ENCODE measurements at regions not wholly inside any gene's neighbourhood (a gene's known extent, or its start where the extent isn't known, plus 50 kb on each side); places are given as distances from the start of the nearest gene placed in this dataset.

DNA sequence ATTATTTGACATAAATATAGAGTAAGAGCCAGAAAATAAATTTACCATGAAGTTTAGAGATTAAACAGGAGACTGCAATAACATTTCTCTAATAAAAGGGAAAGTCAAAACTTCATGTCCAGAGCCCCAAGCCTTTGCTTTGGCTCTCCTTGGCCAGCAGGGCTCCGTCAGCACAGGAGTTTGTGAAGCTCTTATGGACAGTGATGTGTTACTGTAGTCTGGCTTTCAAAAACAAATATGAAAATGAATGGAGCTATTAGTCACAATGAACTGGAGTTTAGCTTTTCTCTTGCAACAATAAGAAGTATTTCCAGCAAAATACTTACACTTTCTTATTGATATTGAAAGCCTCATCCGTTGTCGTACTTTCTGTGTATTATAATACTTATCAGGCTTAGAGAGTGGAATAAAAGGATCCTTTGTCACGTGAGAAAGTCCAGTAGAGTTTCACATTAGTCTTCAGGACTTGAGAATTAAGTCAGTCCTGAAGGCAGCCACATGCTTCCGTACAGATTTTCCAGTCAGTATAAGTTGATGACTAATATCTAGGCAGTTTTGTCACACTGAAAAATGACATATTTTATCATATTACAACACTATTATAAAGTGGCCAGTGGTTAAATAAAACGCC is 117.0 kb upstream of the PRL start:
- Mint-ChIP-seq H3K27ac (no peak overlapping the region), H3K4me3 (no peak overlapping the region)
- no peak overlapping the region for H2AFZ ChIP-seq (ENCODE audit: low read length)

More for the DNA sequence above, 117.0 kb upstream of the PRL start:
- peaks cover 1 to 8% (median 2%) of the 10 kb centered on the region in 3 experiments; a peak in 5 of 7 replicates for H3K36me3 Mint-ChIP-seq (ENCODE audit: insufficient read depth in 1 of 3, low read depth in 3 of 3)
- H4K8ac ChIP-seq (replicated peaks; ENCODE audit: insufficient read length, low read depth, low read length): no peak overlapping the region
- H3K9ac ChIP-seq (ENCODE audit: extremely low read depth, insufficient read length, low read length): no peak overlapping the region
- no CpG with 5 or more reads among the region's 6 CpGs for WGBS (ENCODE audit: extremely low coverage, insufficient read length, low lambda C conversion rate)
- H2BK15ac ChIP-seq (ENCODE audit: low read depth, low read length): no peak overlapping the region
- H2BK120ac ChIP-seq (ENCODE audit: low read depth, low read length, poor library complexity, severe bottlenecking): no peak overlapping the region
- H3K4me1 ChIP-seq (ENCODE audit: insufficient read depth, low read length): peaks cover 2% of the 10 kb centered on the region; the same call in 1 of the 2 replicates
- no peaks in the 10 kb centered on the region for H3K79me2 ChIP-seq (ENCODE audit: insufficient read depth, low read length)
- no peak overlapping the region for H3K4me2 ChIP-seq (ENCODE audit: insufficient read depth, insufficient read length, low read length)
- H2BK5ac ChIP-seq (ENCODE audit: insufficient read length, low read length): no peak overlapping the region
- no peaks in the 10 kb centered on the region for H3K27me3 Mint-ChIP-seq (ENCODE audit: low read depth)
- H3K18ac ChIP-seq (ENCODE audit: insufficient read length, low read depth, low read length): no peak overlapping the region
- H2BK12ac ChIP-seq (ENCODE audit: insufficient read length, low read depth, low read length): no peak overlapping the region
- H3K23ac ChIP-seq (ENCODE audit: insufficient read length, low read depth, low read length): no peak overlapping the region
- no peak overlapping the region for H2BK20ac ChIP-seq (ENCODE audit: low read depth, low read length, poor library complexity, severe bottlenecking)
- H3K56ac ChIP-seq (ENCODE audit: insufficient read length, low read depth, low read length): no peak overlapping the region
- no peak overlapping the region for H3K4ac ChIP-seq (ENCODE audit: low read depth, low read length)
- H3K9me3 Mint-ChIP-seq: peaks cover 7 to 8% of the 10 kb centered on the region in 2 experiments
- no peak overlapping the region for H2AK5ac ChIP-seq (ENCODE audit: insufficient read length, low read length)
- no peaks in the 10 kb centered on the region for H3K23me2 ChIP-seq (ENCODE audit: insufficient read length, low read depth, low read length, poor library complexity, severe bottlenecking)
- H3T11ph ChIP-seq (ENCODE audit: low read length): no peak overlapping the region
- DNase-seq: no peak
- H4K5ac ChIP-seq (ENCODE audit: insufficient read length, low read depth, low read length): no peak overlapping the region
- H3K79me1 ChIP-seq (ENCODE audit: insufficient read depth, low read depth, low read length, poor library complexity, severe bottlenecking): no peaks in the 10 kb centered on the region
- no peaks in the 10 kb centered on the region for H3K27me3 ChIP-seq (ENCODE audit: insufficient read depth, low read length)
- no peak overlapping the region for H3K14ac ChIP-seq (ENCODE audit: insufficient read depth, low read length)
- TF ChIP-seq, protein P1, sequence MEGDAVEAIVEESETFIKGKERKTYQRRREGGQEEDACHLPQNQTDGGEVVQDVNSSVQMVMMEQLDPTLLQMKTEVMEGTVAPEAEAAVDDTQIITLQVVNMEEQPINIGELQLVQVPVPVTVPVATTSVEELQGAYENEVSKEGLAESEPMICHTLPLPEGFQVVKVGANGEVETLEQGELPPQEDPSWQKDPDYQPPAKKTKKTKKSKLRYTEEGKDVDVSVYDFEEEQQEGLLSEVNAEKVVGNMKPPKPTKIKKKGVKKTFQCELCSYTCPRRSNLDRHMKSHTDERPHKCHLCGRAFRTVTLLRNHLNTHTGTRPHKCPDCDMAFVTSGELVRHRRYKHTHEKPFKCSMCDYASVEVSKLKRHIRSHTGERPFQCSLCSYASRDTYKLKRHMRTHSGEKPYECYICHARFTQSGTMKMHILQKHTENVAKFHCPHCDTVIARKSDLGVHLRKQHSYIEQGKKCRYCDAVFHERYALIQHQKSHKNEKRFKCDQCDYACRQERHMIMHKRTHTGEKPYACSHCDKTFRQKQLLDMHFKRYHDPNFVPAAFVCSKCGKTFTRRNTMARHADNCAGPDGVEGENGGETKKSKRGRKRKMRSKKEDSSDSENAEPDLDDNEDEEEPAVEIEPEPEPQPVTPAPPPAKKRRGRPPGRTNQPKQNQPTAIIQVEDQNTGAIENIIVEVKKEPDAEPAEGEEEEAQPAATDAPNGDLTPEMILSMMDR (conservative IDR thresholded peaks at IDR 0.05): peak; percentile 39; the same call in 2 of the 3 replicates
- H3K27ac ChIP-seq (ENCODE audit: insufficient read length, low read depth, low read length): no peak overlapping the region
- H4K20me1 ChIP-seq (ENCODE audit: control insufficient read depth, insufficient read depth, insufficient read length): no peaks in the 10 kb centered on the region
- H3K4me1 Mint-ChIP-seq: peaks cover 9 to 14% of the 10 kb centered on the region in 2 experiments
- no peak overlapping the region for H4K91ac ChIP-seq (ENCODE audit: insufficient read length, low read depth, low read length)
- H3K9me3 ChIP-seq (ENCODE audit: control insufficient read depth, low read depth, low read length): no peaks in the 10 kb centered on the region
